NCI-H128 (cell line): ENCODE measurements at regions not wholly inside any gene's neighbourhood (a gene's known extent, or its start where the extent isn't known, plus 50 kb on each side); places are given as distances from the start of the nearest gene placed in this dataset.
"Not testable (repeated sequence)": the region's sequence is repeated elsewhere in the genome, so short reads cannot be mapped to it uniquely, and the experiment has no call there.

Source experiments
- DNase-seq: peaks from one replicate; lab custom pipeline; 2025; ENCODE audit not compliant: unreplicated experiment; lab: John Stamatoyannopoulos, UW

- DNase-seq, result not testable (repeated sequence)
Measured at GRCh38 chr19:23984911-23985310, 70.2 kb downstream of the ZNF726 start.

DNA sequence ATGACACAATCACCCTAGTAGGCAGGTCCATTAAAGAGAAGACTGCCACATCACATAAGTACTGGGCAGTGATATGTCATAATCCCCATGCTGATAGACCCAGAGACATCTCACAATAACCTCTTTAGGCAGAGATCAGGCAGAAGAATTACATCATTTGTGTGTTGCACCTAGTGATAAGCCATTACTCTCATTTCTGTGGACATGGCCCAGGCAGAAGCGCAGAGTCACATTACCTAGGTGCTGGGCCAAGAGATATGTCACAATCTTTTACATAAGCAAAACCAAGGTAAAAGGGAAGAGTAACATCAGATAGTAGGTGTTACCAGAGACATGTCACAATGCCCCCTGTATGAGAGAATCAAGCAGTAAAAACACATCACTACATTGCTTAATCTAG lies 71.9 kb downstream of the ZNF726 start:
- DNase-seq, result no peak

DNA sequence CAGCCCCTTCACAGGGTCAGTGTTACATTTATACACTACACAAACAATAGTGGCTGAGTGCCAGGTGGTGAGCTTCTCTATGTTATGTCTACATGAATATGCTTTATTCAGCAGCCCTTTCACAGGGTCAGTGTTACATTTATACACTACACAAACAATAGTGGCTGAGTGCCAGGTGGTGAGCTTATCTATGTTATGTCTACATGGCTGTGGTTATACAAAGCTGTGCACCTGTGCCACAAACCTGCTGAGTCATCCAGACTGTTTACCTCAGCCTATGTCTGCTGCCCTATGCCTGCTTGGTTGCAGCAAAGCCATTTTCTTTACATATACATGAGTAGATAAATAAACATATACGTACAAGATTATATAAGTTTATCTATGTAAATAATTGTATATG lies 76.5 kb downstream of the ZNF726 start:
- DNase-seq, result peak; percentile 49

- DNase-seq, result no peak
Measured at GRCh38 chr19:23992348-23992747, 77.7 kb downstream of the ZNF726 start.

- no peak for DNase-seq
Measured at GRCh38 chr19:23993440-23993839, 78.8 kb downstream of the ZNF726 start.

DNA sequence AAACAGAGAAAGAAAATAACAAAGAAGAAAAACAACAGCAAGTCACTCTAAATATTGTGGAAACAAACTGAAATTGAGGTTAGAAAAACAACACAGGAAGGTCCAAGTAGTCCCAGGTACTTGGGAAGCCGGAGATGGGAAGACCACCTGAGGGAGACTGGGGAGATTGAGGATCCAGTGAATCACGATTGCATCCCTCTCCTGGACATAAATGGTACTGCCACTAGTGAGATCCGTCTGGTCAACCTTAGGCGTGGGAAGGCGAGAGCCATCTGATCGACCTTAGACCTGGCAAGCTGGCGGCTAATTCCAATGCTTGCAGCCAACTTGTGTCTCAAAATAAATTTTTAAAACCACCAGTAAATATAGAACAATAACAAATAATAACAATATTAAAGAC lies 81.9 kb downstream of the ZNF726 start:
- no peak for DNase-seq

GRCh38 chr19:23998568-23998967 lies 83.9 kb downstream of the ZNF726 start:
- DNase-seq, result no peak

- no peak for DNase-seq
Measured at GRCh38 chr19:23999821-24000610, 85.3 kb downstream of the ZNF726 start.

DNA sequence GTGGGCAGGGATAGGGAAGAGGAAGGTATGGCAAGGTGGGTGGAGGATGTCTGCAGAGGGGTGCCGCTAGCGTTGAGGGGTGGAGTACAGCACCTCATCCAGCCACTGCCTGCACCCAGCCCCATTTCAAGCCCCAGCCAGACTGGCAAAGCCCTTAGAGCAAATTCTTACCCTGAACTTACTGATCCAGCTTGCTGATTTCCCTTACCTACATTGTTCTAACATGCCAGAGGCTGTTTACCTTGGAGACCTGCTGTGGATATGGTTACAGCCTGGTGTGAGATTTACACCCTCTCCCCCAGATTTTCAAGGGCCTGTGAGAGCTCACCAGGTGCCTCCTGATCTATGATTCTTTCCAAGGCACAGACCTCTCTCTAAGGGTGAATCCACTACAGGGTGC lies 86.0 kb downstream of the ZNF726 start:
- DNase-seq, result no peak

DNA sequence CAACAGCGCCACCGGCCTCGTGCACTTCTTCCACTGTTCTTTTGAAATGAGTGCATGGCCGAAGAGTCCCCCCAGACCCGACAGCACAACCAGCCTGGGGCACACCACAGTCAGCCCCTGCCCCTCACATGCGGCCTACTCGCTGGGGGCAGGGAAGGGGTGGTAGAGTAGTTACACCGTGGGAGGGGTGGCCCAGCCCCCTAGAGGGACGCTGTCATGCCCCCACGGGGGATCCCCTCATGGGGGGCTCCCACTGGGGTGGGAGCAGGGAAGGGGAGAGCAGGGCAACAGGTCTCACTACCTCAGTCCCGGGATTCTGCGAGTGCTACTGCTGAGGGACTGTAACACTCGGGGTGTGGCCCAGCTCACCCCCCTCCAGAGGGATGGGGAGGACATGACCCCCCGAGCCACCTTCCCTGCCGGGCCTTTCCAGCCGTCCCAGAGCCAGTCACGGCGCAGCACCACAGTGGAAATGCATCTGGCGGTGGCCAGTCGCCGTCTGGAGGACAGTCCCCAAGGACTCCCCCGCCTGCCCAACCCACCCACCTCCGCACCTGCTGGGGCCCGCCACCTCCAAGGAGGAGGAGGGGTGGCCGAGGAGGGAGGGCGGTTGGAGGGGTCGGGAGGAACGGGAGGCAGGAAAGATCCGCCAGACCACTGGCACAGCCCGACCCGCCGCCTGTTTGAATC lies 84.6 kb upstream of the ZNF254 start:
- no peak for DNase-seq

DNA sequence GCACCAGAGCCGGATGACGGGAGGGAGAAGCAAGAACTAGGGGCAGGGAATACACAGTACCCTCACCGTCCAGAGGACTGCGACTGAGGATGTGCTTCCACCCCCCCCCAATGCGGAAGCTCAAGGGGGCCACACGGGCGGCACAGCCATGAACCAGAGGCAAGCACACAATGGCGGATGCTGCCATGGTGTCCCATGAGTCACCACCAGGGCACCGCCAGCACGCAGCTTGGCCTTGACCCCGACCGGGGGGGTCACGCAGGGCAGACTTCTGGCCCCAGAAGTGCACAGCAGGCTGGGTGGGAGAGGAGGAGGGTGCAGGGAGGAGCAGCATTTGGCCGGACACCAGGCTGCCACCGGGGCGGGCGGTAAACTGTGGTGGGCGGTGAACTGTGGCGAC lies 83.5 kb upstream of the ZNF254 start:
- no peak for DNase-seq

DNA sequence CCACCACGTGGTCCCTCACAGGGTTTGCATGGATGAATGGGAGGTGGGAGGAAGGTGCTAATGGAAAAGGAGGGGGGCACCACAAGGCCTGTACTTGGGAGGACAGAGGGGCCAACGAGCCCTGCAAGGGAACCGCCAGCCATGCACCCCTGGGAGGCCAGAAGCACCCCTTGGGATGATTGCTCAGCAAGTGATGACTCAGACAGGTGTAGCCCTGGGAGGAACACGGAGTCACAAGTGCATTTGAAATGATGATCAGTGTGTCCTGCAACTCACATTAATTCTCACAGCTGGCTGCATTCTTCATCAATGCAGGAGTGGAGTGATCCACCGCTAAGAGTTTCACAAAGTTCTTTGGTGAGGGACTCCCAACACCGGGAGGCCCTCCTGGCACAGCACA lies 82.8 kb upstream of the ZNF254 start:
- no peak for DNase-seq

- DNase-seq, result no peak
Measured at GRCh38 chr19:24029941-24030636, 56.9 kb upstream of the ZNF254 start.

DNA sequence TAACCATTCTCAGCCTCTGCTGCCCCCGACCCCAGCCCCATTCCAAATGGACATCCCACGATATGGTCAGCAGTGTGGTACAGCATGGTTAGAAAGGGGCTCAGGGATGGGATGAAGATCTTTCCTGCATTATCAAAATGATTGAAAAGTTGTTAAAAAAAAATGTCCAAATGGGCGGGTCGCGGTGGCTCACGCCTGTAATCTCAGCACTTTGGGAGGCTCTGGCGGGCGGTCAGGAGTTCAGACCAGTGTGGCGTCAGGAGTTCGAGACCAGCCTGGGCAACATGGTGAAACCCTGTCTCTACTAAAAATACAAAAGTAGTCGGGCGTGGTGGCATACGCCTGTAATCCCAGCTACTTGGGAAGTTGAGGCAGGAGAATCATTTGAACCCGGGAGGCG lies 54.3 kb upstream of the ZNF254 start:
- no peak for DNase-seq

- DNase-seq, result peak; percentile 81
Measured at GRCh38 chr19:24033301-24033962, 53.6 kb upstream of the ZNF254 start.

GRCh38 chr19:24033963-24034342 lies 53.0 kb upstream of the ZNF254 start:
- peak; percentile 25 for DNase-seq

DNA sequence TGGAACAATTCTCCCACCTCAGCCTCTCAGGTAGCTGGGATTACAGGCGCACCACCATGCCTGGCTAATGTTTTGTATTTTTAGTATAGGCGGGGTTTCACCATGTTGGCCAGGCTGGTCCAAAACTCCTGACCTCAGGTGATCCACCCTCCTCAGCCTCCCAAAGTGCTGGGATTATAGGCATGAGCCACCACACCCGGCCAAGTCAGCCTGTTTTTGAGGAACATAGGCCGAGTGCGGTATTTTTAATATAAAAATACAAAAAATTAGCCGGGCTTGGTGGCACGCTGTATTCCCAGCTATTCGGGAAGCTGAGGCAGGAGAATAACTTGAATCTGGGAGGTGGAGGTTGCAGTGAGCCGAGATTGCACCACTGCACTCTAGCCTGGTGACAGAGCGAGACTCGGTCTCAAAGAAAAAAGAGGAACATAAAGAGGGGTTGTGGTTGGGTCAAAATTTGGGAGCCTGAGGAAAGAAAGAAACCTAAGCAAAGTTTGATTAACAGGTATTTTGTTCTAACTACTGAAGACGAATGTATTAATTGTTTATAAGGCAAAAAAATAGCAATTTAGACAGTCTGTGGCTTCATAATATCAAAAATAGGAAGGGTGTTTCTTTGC lies 51.6 kb upstream of the ZNF254 start:
- not testable (repeated sequence) for DNase-seq
